ENCODE measurements at regions not wholly inside any gene's neighbourhood (a gene's known extent, or its start where the extent isn't known, plus 50 kb on each side); places are given as distances from the start of the nearest gene placed in this dataset.

DNA sequence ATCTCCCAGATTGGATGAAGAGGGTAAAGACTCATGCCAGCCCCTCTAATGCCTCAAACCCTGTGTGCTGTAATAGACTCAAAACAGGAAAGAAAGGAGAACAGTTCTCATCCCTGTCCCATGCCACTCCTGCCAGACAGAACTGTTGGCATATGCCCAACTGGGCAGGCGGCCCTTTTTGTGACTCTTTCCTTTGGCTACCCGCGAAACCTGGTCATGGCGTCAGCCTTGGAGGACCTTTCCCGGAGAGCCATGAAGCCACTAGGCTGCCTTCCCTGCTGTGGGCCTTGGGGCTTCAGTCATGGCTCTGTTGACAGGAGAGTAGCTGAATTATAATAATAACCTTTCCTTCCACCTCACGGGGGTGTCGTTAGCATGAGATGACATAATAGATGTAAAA is 75.9 kb upstream of the SEMA6A start:
- no peak for DNase-seq (ENCODE audit: low read depth in 2 of 2, low spot score in 1 of 2)

DNA sequence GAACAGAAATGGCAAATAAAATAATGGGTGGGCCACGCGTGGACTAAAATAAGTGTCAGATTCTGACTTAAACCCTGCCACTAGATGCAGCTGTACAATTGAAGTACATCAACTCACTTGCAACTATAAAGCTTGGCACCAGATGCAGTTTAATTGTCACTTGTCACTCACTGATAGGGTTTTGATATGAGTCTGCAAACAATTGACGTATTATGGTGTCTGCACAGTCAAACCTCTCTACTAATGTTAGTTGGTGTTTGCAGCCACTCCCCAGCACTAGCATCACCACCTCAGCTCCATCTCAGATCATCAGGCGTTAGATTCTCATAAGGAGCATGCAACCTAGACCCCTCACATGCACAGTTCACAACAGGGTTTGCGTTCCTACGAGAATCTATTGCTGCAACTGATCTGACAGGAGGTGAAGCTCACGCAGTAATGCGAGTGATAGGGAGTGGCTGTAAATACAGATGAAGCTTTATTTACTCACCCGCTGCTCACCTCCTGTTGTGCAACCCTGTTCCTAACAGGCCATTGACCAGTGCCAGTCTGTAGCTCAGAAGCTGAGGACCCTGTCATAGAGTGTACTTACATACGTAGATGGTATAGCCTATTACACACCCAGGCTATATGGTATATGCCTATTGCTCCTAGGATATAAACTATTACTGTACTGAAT is 72.1 kb upstream of the SEMA6A start:
- DNase-seq (ENCODE audit: low read depth in 2 of 2, low spot score in 1 of 2): no peak

DNA sequence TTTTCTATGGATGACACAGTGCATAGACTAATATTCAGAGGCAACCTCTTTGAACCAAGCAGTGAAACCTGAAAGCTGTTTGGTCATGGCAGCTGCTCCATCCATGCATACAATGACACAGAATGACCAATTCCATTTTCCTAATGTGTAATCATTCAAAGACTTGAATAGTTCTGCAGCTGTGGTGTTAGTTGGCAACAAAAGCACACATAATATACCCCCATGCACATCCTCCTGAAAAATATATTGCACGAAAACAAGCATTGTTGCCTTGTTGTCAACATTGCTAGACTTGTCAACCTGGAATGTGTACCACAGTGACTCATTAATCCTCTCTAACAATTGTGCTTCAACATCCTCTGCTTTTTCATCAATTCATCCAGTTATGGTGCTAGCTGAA is 71.0 kb upstream of the SEMA6A start:
- no peak for DNase-seq (ENCODE audit: low read depth in 2 of 2, low spot score in 1 of 2)

DNA sequence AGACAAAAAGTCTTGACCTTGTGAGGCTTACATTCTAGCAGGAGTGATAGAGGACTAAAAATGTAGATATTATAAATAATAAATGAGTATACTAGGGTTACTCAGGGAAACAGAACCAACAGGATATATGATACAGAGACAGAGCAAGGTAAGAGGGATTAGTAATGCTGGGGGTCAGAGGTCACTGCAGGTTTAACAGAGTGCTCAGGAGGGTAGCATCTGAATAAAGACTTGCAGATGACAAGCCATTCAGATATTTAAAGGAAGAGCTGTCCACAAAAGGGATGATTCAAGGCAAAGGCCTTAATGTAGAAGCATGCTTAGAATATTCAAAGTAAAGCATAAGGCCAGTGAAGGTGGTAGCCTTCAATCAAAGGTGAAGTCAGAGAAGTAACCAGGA is 65.6 kb upstream of the SEMA6A start:
- no peak for DNase-seq (ENCODE audit: low read depth in 2 of 2, low spot score in 1 of 2)

DNA sequence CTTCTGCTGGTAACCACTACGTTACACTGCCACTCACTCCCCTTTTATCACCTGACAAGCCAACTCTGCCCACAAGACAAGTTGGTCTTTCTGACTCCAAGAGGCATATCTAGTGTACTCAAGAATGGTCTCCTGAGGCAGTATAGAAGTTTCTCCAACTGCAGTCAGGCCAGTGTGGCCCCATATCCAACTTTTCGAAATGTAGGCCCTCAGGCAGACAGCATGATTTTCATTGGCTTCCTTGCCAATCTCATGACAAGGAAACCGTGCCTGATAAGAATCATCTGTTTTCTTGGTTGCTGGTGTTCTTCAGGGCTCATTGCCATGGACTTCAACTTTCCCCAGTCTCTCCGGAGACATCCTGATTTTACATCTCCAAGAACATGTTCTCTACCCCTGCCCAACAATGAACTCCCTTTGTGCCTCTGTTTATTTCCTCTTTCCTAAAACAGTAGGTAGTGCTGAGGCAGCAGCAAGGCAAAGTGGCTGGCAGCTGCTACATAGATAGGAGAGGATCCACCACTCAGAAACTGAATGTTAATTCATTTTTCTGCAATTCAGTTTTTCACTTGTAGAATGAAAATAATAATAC is 62.6 kb upstream of the SEMA6A start:
- no peak for DNase-seq (ENCODE audit: low read depth in 2 of 2, low spot score in 1 of 2)

DNA sequence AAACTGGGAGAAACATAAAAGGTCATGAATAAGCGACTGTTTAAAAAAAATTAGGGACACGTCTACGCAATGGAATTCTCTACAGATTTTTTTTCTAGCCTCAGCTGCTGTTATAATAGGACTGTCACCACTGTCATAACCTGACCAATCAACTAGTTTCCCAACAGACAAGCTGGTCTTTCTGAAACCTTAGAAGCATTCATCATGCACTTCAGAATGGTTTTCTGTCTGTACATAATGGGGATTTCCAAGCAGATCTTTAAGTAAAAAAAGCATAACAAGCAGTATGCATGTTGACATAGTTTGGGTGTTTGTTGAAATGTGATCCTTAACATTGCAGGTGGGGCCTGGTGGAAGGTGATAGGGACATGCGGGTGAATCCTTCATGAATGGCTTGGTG is 58.3 kb upstream of the SEMA6A start:
- no peak for DNase-seq (ENCODE audit: low read depth in 2 of 2, low spot score in 1 of 2)

DNA sequence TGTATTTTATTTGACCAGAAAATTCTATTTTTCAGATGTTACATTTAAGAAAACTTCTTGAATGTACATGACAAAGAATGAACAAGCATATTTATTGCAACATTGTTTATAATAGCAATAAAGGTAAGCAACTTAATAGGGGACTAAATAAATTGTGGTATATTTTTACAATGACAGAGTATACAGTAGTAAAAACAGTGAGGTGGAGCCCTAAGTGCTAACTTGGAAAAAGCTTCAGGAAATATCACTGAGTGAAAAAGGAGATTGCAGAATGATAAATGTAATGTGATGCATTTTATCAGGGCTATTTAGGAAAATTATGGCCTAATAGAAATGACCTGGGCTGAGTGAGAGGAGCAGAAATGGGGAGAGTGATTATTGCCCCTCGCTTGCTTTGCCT is 56.5 kb upstream of the SEMA6A start:
- DNase-seq (ENCODE audit: low read depth in 2 of 2, low spot score in 1 of 2): no peak

DNA sequence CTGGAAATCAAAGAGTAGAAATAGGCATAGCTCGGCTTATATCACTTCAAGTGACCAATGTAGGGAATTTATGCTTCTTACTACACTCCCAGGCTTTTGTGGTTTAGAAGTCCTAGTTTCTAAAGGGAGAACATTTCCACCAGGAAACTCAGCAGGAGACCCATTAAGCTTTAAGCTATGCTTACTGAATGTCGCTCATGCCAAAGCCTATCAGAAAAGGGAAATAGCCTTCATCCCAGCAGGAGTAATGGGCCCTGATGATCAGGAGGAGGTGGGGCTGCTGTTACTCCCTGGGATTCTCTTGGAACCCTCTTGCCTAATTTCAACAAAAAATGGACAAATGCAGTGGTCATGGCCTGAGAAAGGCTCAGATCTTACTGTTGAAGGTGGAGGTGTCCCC is 54.5 kb upstream of the SEMA6A start:
- DNase-seq (ENCODE audit: low read depth in 2 of 2, low spot score in 1 of 2): no peak

DNA sequence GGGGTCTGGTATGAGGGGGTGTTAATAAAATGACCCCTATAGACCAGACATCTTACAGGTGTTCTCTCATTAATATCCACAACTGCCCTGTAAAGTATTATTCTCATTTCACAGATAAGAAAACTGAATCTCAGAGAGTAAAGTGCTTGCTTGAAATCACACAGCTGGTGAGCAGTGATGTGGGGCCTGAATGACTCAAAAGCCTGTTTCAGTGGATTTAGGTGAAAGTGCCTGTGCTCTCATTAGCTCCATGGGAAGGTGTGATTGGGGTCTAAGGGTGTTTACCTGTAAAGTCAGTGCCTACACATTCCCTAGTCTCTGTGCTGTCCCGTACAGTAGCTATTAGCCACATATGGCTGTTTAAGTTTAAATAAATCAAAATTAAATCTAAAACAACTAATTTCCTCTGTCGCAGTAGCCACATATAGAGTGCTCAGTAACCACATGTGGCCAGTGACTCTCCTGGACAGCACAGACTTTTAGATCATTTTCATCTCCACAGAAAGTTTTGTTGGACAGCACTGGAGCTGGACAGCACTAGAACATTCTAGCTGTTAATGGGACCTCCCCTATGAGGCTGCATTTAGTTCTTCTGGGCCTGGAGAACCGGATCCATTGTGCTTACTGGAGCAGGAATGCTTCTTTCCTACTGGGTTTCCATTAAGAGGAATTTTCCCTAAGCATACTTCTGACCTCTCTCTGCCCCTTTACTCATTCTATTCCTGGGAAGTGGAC is 52.5 kb upstream of the SEMA6A start:
- DNase-seq (ENCODE audit: low read depth in 2 of 2, low spot score in 1 of 2): no peak

DNA sequence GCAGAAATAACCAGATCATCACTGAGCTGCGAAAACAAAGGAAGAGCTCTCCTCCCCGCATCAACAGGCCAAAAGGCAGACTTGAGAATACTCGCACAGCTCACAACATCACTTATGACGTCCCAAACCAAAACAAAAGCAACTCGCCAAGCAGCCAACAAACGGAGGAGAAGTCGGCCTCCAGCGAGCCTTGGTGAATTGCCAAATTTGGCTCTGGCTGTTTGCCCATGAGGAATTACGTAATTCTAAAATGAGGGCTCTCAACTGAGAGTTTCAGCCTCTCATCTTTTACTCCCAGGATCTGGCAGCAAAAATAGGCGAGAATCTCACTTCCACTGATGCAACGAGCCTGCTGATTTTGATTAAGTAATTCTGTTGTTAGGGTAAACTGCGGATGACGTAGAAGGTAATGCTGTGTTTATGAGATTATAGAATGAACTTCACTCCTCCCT is 51.7 kb upstream of the SEMA6A start:
- DNase-seq (ENCODE audit: low read depth in 2 of 2, low spot score in 1 of 2): no peak
